Smooth muscle cell (in vitro differentiated cells): ENCODE measurements at regions not wholly inside any gene's neighbourhood (a gene's known extent, or its start where the extent isn't known, plus 50 kb on each side); places are given as distances from the start of the nearest gene placed in this dataset.

Experiments
- DNase-seq: peaks from one replicate; lab custom pipeline; 2025; ENCODE audit not compliant: unreplicated experiment; lab: John Stamatoyannopoulos, UW
- H2AFZ ChIP-seq: fragments of 200-600 bp; sonication (generic); 2 replicates; pipeline ENCODE4 v1.6.0; 2016; ENCODE audit warnings: antibody characterized with exemption, low read depth, mild to moderate bottlenecking
- H3F3A ChIP-seq: fragments of 200-600 bp; sonication (generic); 2 replicates; pipeline ENCODE4 v1.6.0; 2017; ENCODE audit warnings: antibody characterized with exemption, low read depth
- H3K27ac ChIP-seq: fragments of 200-600 bp; sonication (generic); 2 replicates; pipeline ENCODE4 v1.5.1; 2016; ENCODE audit warnings: low read depth, mild to moderate bottlenecking
- H3K27me3 ChIP-seq: fragments of 200-600 bp; sonication (generic); 2 replicates; pipeline ENCODE4 v1.6.1; 2016; ENCODE audit warnings: low read depth, mild to moderate bottlenecking
- H3K36me3 ChIP-seq: fragments of 200-600 bp; sonication (generic); 2 replicates; pipeline ENCODE4 v1.5.1; 2016; ENCODE audit warnings: low read depth
- H3K4me1 ChIP-seq: fragments of 200-600 bp; sonication (generic); 2 replicates; pipeline ENCODE4 v1.5.1; 2016; ENCODE audit warnings: low read depth
- H3K4me2 ChIP-seq: fragments of 200-600 bp; sonication (generic); 2 replicates; pipeline ENCODE4 v1.6.0; 2016; ENCODE audit warnings: mild to moderate bottlenecking
- H3K4me3 ChIP-seq: fragments of 200-600 bp; sonication (generic); 2 replicates; pipeline ENCODE4 v1.5.1; 2016; ENCODE audit warnings: mild to moderate bottlenecking
- H3K79me2 ChIP-seq: fragments of 200-600 bp; sonication (generic); 2 replicates; pipeline ENCODE4 v1.6.0; 2016; ENCODE audit warnings: low read depth, mild to moderate bottlenecking
- H3K9ac ChIP-seq: fragments of 200-600 bp; sonication (generic); 2 replicates; pipeline ENCODE4 v1.6.0; 2016; ENCODE audit warnings: low read depth
- H3K9me3 ChIP-seq: fragments of 200-600 bp; sonication (generic); replicated peaks from 2 replicates; pipeline ENCODE4 v1.5.1; 2016; ENCODE audit warnings: low read depth
- H4K20me1 ChIP-seq: fragments of 200-600 bp; sonication (generic); 2 replicates; pipeline ENCODE4 v1.6.0; 2016; ENCODE audit warnings: low read depth
- CTCF ChIP-seq: fragments of 200-600 bp; sonication (generic); IDR thresholded peaks from 2 replicates; pipeline ENCODE4 v1.5.1; 2017; ENCODE audit warnings: borderline replicate concordance, mild to moderate bottlenecking, antibody characterized with exemption; ENCODE audit not compliant: insufficient read depth, poor library complexity, severe bottlenecking
- WGBS: methylation state at CpG from one replicate; pipeline ENCODE4 v1.1.7; 2016; ENCODE audit warnings: low lambda C conversion rate; 5-methylcytosine and 5-hydroxymethylcytosine counted together

GRCh38 chr3:139803294-139803693, 125.5 kb upstream of the NMNAT3 start:
- 83% methylated on average over 3 of the region's 3 CpGs for WGBS

GRCh38 chr3:139797724-139798343, 120.1 kb upstream of the NMNAT3 start:
- H4K20me1 ChIP-seq = no peaks in the 10 kb centered on the region
- no peak for DNase-seq
- H3F3A ChIP-seq = no peaks in the 10 kb centered on the region
- H2AFZ ChIP-seq = no peak overlapping the region
- H3K79me2 ChIP-seq = no peaks in the 10 kb centered on the region
- TF ChIP-seq CTCF = no peak
- H3K4me2 ChIP-seq = no peak overlapping the region
- H3K4me3 ChIP-seq = no peak overlapping the region
- no peaks in the 10 kb centered on the region for H3K36me3 ChIP-seq
- WGBS = 51% methylated on average over 8 of the region's 8 CpGs
- H3K27me3 ChIP-seq = no peaks in the 10 kb centered on the region
- no peaks in the 10 kb centered on the region for H3K4me1 ChIP-seq
- H3K9ac ChIP-seq = no peak overlapping the region
- H3K27ac ChIP-seq = no peak overlapping the region
- no peaks in the 10 kb centered on the region for H3K9me3 ChIP-seq

More at GRCh38 chr3:139803294-139803693, 125.5 kb upstream of the NMNAT3 start:
- Histone ChIP-seq H4K20me1 (no peaks in the 10 kb centered on the region), H3K4me2 (no peak overlapping the region), H3K9ac (no peak overlapping the region), H3K27me3 (no peaks in the 10 kb centered on the region), H3K79me2 (no peaks in the 10 kb centered on the region), H3K4me1 (no peaks in the 10 kb centered on the region), H3K4me3 (no peak overlapping the region), H3K27ac (no peak overlapping the region), H3K36me3 (no peaks in the 10 kb centered on the region), H2AFZ (no peak overlapping the region), H3F3A (no peaks in the 10 kb centered on the region), H3K9me3 (no peaks in the 10 kb centered on the region)
- no peak for DNase-seq
- no peak for TF ChIP-seq CTCF

GRCh38 chr3:139794469-139795265, 116.9 kb upstream of the NMNAT3 start:
- Histone ChIP-seq H3K36me3 (no peaks in the 10 kb centered on the region), H4K20me1 (no peaks in the 10 kb centered on the region), H2AFZ (no peak overlapping the region), H3K4me2 (no peak overlapping the region), H3K4me1 (no peaks in the 10 kb centered on the region), H3K27me3 (no peaks in the 10 kb centered on the region), H3K4me3 (no peak overlapping the region), H3K9me3 (no peaks in the 10 kb centered on the region), H3F3A (no peaks in the 10 kb centered on the region), H3K9ac (no peak overlapping the region), H3K79me2 (no peaks in the 10 kb centered on the region), H3K27ac (no peak overlapping the region)
- WGBS = 54% methylated on average over 6 of the region's 6 CpGs
- DNase-seq = no peak
- TF ChIP-seq CTCF = no peak
